GM10266 (cell line): ENCODE measurements at regions not wholly inside any gene's neighbourhood (a gene's known extent, or its start where the extent isn't known, plus 50 kb on each side); places are given as distances from the start of the nearest gene placed in this dataset.

Experiments
- DNase-seq: peaks from one replicate; pipeline ENCODE4 v3.0.0; 2012; ENCODE audit errors: extremely low spot score
- CTCF ChIP-seq: IDR thresholded peaks from 2 replicates; pipeline ENCODE4 v1.5.1; 2012; ENCODE audit warnings: mild to moderate bottlenecking, low read depth; ENCODE audit not compliant: control insufficient read depth, insufficient read depth; ENCODE audit errors: missing control alignments

GRCh38 chr7:26101361-26102151 lies 50.4 kb upstream of the NFE2L3 start:
- peak; percentile 31 for DNase-seq
- TF ChIP-seq CTCF, result no peak

GRCh38 chr7:26102176-26102575 lies 49.8 kb upstream of the NFE2L3 start:
- no peak for TF ChIP-seq CTCF
- no peak for DNase-seq
